GM23338 (cell line): ENCODE measurements at regions not wholly inside any gene's neighbourhood (a gene's known extent, or its start where the extent isn't known, plus 50 kb on each side); places are given as distances from the start of the nearest gene placed in this dataset.

Source experiments
- ATAC-seq: fragments of 200-7000 bp; cut with Tn5 transposase; 3 replicates; pipeline ENCODE4 v1.9.1; 2020
- DNase-seq: peaks from one replicate; pipeline ENCODE4 v3.0.0-alpha.2; 2015; ENCODE audit warnings: low spot score
- H2AFZ ChIP-seq: fragments of 200-600 bp; sonication (generic); 2 replicates; pipeline ENCODE4 v1.8.0; 2016; ENCODE audit warnings: antibody characterized with exemption, mild to moderate bottlenecking, moderate library complexity
- H3F3A ChIP-seq: fragments of 200-600 bp; sonication (generic); replicated peaks from 2 replicates; pipeline ENCODE4 v1.8.0; 2017; ENCODE audit warnings: antibody characterized with exemption, mixed run types, low read depth
- H3K27ac ChIP-seq: fragments of 200-600 bp; sonication (generic); 2 replicates; pipeline ENCODE4 v1.6.1; 2016; ENCODE audit warnings: low read depth
- H3K27me3 ChIP-seq: fragments of 200-600 bp; sonication (generic); 2 replicates; pipeline ENCODE4 v1.8.0; 2016; ENCODE audit warnings: mild to moderate bottlenecking, mixed run types, moderate library complexity; ENCODE audit not compliant: insufficient read depth
- H3K36me3 ChIP-seq: fragments of 200-600 bp; sonication (generic); 2 replicates; pipeline ENCODE4 v1.8.0; 2016; ENCODE audit warnings: mild to moderate bottlenecking; ENCODE audit not compliant: insufficient read depth
- H3K4me1 ChIP-seq: fragments of 200-600 bp; sonication (generic); 2 replicates; pipeline ENCODE4 v1.8.0; 2016; ENCODE audit warnings: mild to moderate bottlenecking, moderate library complexity; ENCODE audit not compliant: insufficient read depth
- H3K4me2 ChIP-seq: fragments of 200-600 bp; sonication (generic); 2 replicates; pipeline ENCODE4 v1.7.1; 2017; ENCODE audit warnings: mixed run types
- H3K4me3 ChIP-seq: fragments of 200-600 bp; sonication (generic); 2 replicates; pipeline ENCODE4 v1.6.1; 2016; ENCODE audit warnings: mixed run types
- H3K79me2 ChIP-seq: fragments of 200-600 bp; sonication (generic); replicated peaks from 2 replicates; pipeline ENCODE4 v1.8.0; 2017; ENCODE audit warnings: mild to moderate bottlenecking; ENCODE audit not compliant: insufficient read depth
- H3K9me2 ChIP-seq: fragments of 200-600 bp; sonication (generic); 2 replicates; pipeline ENCODE4 v1.8.0; 2017; ENCODE audit not compliant: insufficient read depth
- H4K20me1 ChIP-seq: fragments of 200-600 bp; sonication (generic); replicated peaks from 2 replicates; pipeline ENCODE4 v1.8.0; 2017; ENCODE audit warnings: mild to moderate bottlenecking; ENCODE audit not compliant: insufficient read depth
- H3K27ac Mint-ChIP-seq: 2 replicates; pipeline ENCODE4 v1.8.0; 2020; ENCODE audit warnings: inconsistent platforms, mild to moderate bottlenecking, moderate library complexity, mixed read lengths
- H3K27me3 Mint-ChIP-seq: 3 replicates; pipeline ENCODE4 v1.8.0; 2022; ENCODE audit warnings: low read depth, mild to moderate bottlenecking, moderate library complexity, mixed read lengths, inconsistent platforms; ENCODE audit not compliant: insufficient read depth, poor library complexity
- H3K36me3 Mint-ChIP-seq: 3 replicates; pipeline ENCODE4 v1.8.0; 2021; ENCODE audit warnings: low read depth, mild to moderate bottlenecking, inconsistent platforms, moderate library complexity, mixed read lengths
- H3K4me1 Mint-ChIP-seq: 3 replicates; pipeline ENCODE4 v1.8.0; 2020; ENCODE audit warnings: mild to moderate bottlenecking, inconsistent platforms, mixed read lengths
- H3K4me3 Mint-ChIP-seq: 3 replicates; pipeline ENCODE4 v1.8.0; 2021; ENCODE audit warnings: moderate library complexity, mild to moderate bottlenecking, inconsistent platforms, mixed read lengths
- H3K9me3 Mint-ChIP-seq: 3 replicates; pipeline ENCODE4 v1.8.0; 2020; ENCODE audit warnings: moderate library complexity, mild to moderate bottlenecking, inconsistent platforms, mixed read lengths
- CTCF ChIP-seq, 2 experiments: fragments of 200-600 bp in 1 of 2; sonication (generic) in 1 of 2; conservative IDR thresholded peaks; 2 replicates each; pipeline versions ENCODE4 v1.5.1 to v1.6.1; 2016 to 2017; ENCODE audit warnings: antibody characterized with exemption in 2 of 2, low read depth in 2 of 2, mild to moderate bottlenecking in 2 of 2, moderate library complexity in 1 of 2
- EZH2 ChIP-seq: fragments of 200-600 bp; sonication (generic); IDR thresholded peaks from one replicate; pipeline ENCODE4 v1.8.0; 2017; ENCODE audit warnings: antibody characterized with exemption, mild to moderate bottlenecking, low read depth; ENCODE audit not compliant: unreplicated experiment
- EZH2phosphoT487 ChIP-seq: fragments of 200-600 bp; sonication (generic); IDR thresholded peaks from one replicate; pipeline ENCODE4 v1.8.1; 2018; ENCODE audit warnings: antibody characterized with exemption; ENCODE audit not compliant: unreplicated experiment
- POLR2AphosphoS5 ChIP-seq: IDR thresholded peaks from 2 replicates; pipeline ENCODE4 v1.6.1; 2016; ENCODE audit warnings: antibody characterized with exemption, low read depth
- STAT1 ChIP-seq: IDR thresholded peaks from one replicate; pipeline ENCODE4 v1.6.1; 2016; ENCODE audit warnings: antibody characterized with exemption; ENCODE audit not compliant: unreplicated experiment
- ZNF114 ChIP-seq: fragments of 250-450 bp; sonication (Bioruptor Pico); IDR thresholded peaks from 2 replicates; pipeline ENCODE4 v1.5.0; 2020; ENCODE audit warnings: mild to moderate bottlenecking, moderate library complexity
- ZNF331 ChIP-seq: fragments of 250-450 bp; sonication (Bioruptor Pico); IDR thresholded peaks from 2 replicates; pipeline ENCODE4 v1.5.0; 2020; ENCODE audit warnings: low read depth, mild to moderate bottlenecking, moderate library complexity
- ZNF462 ChIP-seq: fragments of 250-450 bp; sonication (Bioruptor Pico); IDR thresholded peaks from 2 replicates; pipeline ENCODE4 v1.5.0; 2020; ENCODE audit warnings: mild to moderate bottlenecking, moderate library complexity
- TF ChIP-seq, protein P1 (sequence below): IDR thresholded peaks from one replicate; pipeline ENCODE4 v1.6.1; 2018; ENCODE audit warnings: antibody characterized with exemption; ENCODE audit not compliant: unreplicated experiment

DNA sequence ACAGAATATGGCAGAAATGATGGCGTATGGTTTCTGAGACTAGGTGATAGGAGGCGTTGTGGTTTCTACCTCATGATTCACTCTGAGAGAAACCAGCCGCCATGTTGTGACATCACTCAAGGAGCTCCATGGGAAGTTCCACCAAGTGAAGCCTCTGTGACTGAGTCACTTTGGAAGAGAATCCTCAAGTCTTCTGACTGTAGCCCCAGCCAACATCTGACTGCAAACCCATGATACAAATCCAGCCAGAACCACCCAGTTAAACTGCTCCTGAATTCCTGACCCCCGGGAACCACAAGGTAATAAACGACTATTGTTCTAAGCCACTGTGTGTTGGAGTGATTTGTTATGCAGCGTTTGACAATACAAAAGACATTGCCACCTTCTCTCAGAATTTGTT is 91.1 kb upstream of the CARD11 start (continued):
- TF ChIP-seq ZNF462 (no peak), ZNF331 (CRISPR knock-in tag) (no peak)

- H3K27ac ChIP-seq = no peak overlapping the region
- DNase-seq = no peak
- H3K79me2 ChIP-seq = no peaks in the 10 kb centered on the region
- Mint-ChIP-seq H3K4me1 (peaks cover 22% of the 10 kb centered on the region), H3K9me3 (peaks cover 7% of the 10 kb centered on the region; the same call in 1 of the 3 replicates), H3K27ac (no peak overlapping the region), H3K27me3 (peaks cover 11% of the 10 kb centered on the region), H3K4me3 (no peak overlapping the region), H3K36me3 (no peaks in the 10 kb centered on the region)
- H3K36me3 ChIP-seq = no peaks in the 10 kb centered on the region
- H3K9me2 ChIP-seq = 0 out of 2 replicates have a peak, but pooled peaks cover 3% of the 10 kb centered on the region
- no peak overlapping the region for H2AFZ ChIP-seq
- H3K27me3 ChIP-seq = no peaks in the 10 kb centered on the region
- no peaks in the 10 kb centered on the region for H4K20me1 ChIP-seq
- H3K4me1 ChIP-seq = peaks cover 17% of the 10 kb centered on the region
- H3F3A ChIP-seq = no peaks in the 10 kb centered on the region
- no peak for ATAC-seq
- 0 out of 2 replicates have a peak overlapping the region, but pooled peaks have one; percentile 36 for H3K4me2 ChIP-seq
- no peak overlapping the region for H3K4me3 ChIP-seq
- TF ChIP-seq POLR2AphosphoS5 (no peak), EZH2phosphoT487 (no peak), ZNF114 (CRISPR knock-in tag) (no peak), STAT1 (no peak), CTCF (conservative IDR thresholded peaks at IDR 0.05; ENCODE audit: low read depth in 2 of 2) (no peak), ZNF331 (CRISPR knock-in tag) (no peak), EZH2 (no peak)
- TF ChIP-seq, protein P1, sequence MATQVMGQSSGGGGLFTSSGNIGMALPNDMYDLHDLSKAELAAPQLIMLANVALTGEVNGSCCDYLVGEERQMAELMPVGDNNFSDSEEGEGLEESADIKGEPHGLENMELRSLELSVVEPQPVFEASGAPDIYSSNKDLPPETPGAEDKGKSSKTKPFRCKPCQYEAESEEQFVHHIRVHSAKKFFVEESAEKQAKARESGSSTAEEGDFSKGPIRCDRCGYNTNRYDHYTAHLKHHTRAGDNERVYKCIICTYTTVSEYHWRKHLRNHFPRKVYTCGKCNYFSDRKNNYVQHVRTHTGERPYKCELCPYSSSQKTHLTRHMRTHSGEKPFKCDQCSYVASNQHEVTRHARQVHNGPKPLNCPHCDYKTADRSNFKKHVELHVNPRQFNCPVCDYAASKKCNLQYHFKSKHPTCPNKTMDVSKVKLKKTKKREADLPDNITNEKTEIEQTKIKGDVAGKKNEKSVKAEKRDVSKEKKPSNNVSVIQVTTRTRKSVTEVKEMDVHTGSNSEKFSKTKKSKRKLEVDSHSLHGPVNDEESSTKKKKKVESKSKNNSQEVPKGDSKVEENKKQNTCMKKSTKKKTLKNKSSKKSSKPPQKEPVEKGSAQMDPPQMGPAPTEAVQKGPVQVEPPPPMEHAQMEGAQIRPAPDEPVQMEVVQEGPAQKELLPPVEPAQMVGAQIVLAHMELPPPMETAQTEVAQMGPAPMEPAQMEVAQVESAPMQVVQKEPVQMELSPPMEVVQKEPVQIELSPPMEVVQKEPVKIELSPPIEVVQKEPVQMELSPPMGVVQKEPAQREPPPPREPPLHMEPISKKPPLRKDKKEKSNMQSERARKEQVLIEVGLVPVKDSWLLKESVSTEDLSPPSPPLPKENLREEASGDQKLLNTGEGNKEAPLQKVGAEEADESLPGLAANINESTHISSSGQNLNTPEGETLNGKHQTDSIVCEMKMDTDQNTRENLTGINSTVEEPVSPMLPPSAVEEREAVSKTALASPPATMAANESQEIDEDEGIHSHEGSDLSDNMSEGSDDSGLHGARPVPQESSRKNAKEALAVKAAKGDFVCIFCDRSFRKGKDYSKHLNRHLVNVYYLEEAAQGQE = no peak
Measured at GRCh38 chr7:3135626-3136025, 92.0 kb upstream of the CARD11 start.
